PFSK-1 (cell line): ENCODE measurements at regions not wholly inside any gene's neighbourhood (a gene's known extent, or its start where the extent isn't known, plus 50 kb on each side); places are given as distances from the start of the nearest gene placed in this dataset.

ENCODE experiments used
- FOXP2 ChIP-seq: optimal IDR thresholded peaks from 2 replicates; pipeline ENCODE3; 2011; ENCODE audit warnings: borderline replicate concordance, control low read depth, inconsistent platforms; ENCODE audit not compliant: insufficient read depth; ENCODE audit errors: extremely low read length, extremely low read depth
- POLR2AphosphoS5 ChIP-seq: IDR thresholded peaks from 2 replicates; pipeline ENCODE4 v1.6.1; 2012; ENCODE audit warnings: low read depth, mild to moderate bottlenecking, control low read depth, low read length, moderate library complexity

DNA sequence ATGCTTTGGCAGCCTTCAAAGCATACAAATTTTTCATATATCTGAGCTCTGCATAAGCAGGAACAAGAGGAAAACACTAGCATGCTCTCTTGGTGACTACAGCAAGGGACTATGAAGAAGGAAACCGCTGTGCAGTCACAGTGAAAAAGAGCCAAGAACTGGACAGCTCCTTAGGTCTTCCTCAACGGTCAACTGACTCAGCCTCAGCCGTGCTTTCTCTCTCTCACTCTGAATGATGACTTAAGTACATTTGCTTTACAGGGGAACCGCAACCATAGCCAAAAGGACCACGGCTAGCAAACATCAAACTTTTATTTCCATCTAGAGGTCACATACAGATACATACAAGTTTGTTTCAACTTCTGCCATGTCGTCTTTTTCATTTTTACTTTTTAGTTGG, 69.9 kb downstream of the HYCC1 start:
- TF ChIP-seq POLR2AphosphoS5 (no peak), FOXP2 (no peak)
